Liver (tissue), 7 donors: ENCODE measurements at regions not wholly inside any gene's neighbourhood (a gene's known extent, or its start where the extent isn't known, plus 50 kb on each side); places are given as distances from the start of the nearest gene placed in this dataset.

ENCODE experiments used
- DNase-seq: peaks from one replicate; pipeline ENCODE4 v3.0.0-alpha.2; 2017; ENCODE audit warnings: low spot score
- H3K27ac ChIP-seq, 2 donors: one replicate each; pipeline ENCODE4 v1.7.0; 2013; ENCODE audit warnings: inconsistent platforms in 2 of 2, low read length in 2 of 2, control low read depth in 1 of 2, low read depth in 1 of 2, mild to moderate bottlenecking in 1 of 2
- H3K27me3 ChIP-seq, 4 donors: one replicate each; pipeline versions ENCODE4 v1.6.1 to v1.7.0; 2013; ENCODE audit warnings: low read length in 3 of 4, inconsistent platforms in 1 of 4, mild to moderate bottlenecking in 1 of 4, moderate library complexity in 1 of 4; ENCODE audit not compliant: control insufficient read depth in 4 of 4, insufficient read depth in 4 of 4
- H3K36me3 ChIP-seq, 4 donors: one replicate each; pipeline versions ENCODE4 v1.6.1 to v1.7.0; 2013; ENCODE audit warnings: low read length in 3 of 4, mild to moderate bottlenecking in 3 of 4, low read depth in 1 of 4, moderate library complexity in 1 of 4; ENCODE audit not compliant: control insufficient read depth in 4 of 4, insufficient read depth in 3 of 4
- H3K4me1 ChIP-seq, 4 donors: one replicate each; pipeline versions ENCODE4 v1.6.1 to v1.7.0; 2013; ENCODE audit warnings: low read length in 3 of 4, mild to moderate bottlenecking in 3 of 4, moderate library complexity in 1 of 4; ENCODE audit not compliant: control insufficient read depth in 4 of 4, insufficient read depth in 4 of 4
- H3K4me3 ChIP-seq, 3 donors: one replicate each; pipeline versions ENCODE4 v1.6.1 to v1.7.0; 2013; ENCODE audit warnings: low read length in 3 of 3, control low read depth in 1 of 3, low read depth in 1 of 3, mild to moderate bottlenecking in 1 of 3
- H3K9ac ChIP-seq, 2 donors: one replicate each; pipeline ENCODE4 v1.7.0; 2013; ENCODE audit warnings: low read length in 2 of 2, mild to moderate bottlenecking in 2 of 2, moderate library complexity in 2 of 2, control low read depth in 1 of 2, low read depth in 1 of 2
- H3K9me3 ChIP-seq, 4 donors: one replicate each; pipeline versions ENCODE4 v1.6.1 to v1.7.0; 2013; ENCODE audit warnings: low read length in 3 of 4; ENCODE audit not compliant: control insufficient read depth in 4 of 4
- EGR1 ChIP-seq, 2 donors: IDR thresholded peaks; 2 replicates each; pipeline ENCODE4 v1.6.1; 2016 to 2018; ENCODE audit warnings: antibody characterized with exemption in 2 of 2, low read depth in 2 of 2
- FOXA1 ChIP-seq: IDR thresholded peaks from 2 replicates; pipeline ENCODE4 v1.6.1; 2016; ENCODE audit warnings: antibody characterized with exemption
- FOXA2 ChIP-seq: IDR thresholded peaks from 2 replicates; pipeline ENCODE4 v1.6.1; 2016; ENCODE audit warnings: antibody characterized with exemption
- GABPA ChIP-seq, 2 donors: IDR thresholded peaks in 1 of 2; conservative IDR thresholded peaks in 1 of 2; 2 replicates each; pipeline ENCODE4 v1.6.1; 2016; ENCODE audit warnings: antibody characterized with exemption in 2 of 2, mild to moderate bottlenecking in 1 of 2, moderate library complexity in 1 of 2
- HNF4A ChIP-seq, 2 donors: conservative IDR thresholded peaks; 2 replicates each; pipeline ENCODE4 v1.6.1; 2016; ENCODE audit warnings: antibody characterized with exemption in 2 of 2, mild to moderate bottlenecking in 2 of 2
- HNF4G ChIP-seq: IDR thresholded peaks from 2 replicates; pipeline ENCODE4 v1.6.1; 2016; ENCODE audit warnings: antibody characterized with exemption
- JUND ChIP-seq, 2 donors: IDR thresholded peaks; 2 replicates each; pipeline ENCODE4 v1.6.1; 2016; ENCODE audit warnings: antibody characterized with exemption in 2 of 2
- NR2F2 ChIP-seq: IDR thresholded peaks from 2 replicates; pipeline ENCODE4 v1.6.1; 2016; ENCODE audit warnings: antibody characterized with exemption
- RAD21 ChIP-seq, 2 donors: IDR thresholded peaks; 2 replicates each; pipeline ENCODE4 v1.6.1; 2016; ENCODE audit warnings: antibody characterized with exemption in 2 of 2, mild to moderate bottlenecking in 2 of 2
- RXRA ChIP-seq, 2 donors: IDR thresholded peaks; 2 replicates each; pipeline ENCODE4 v1.6.1; 2017 to 2018; ENCODE audit warnings: antibody characterized with exemption in 2 of 2, mild to moderate bottlenecking in 1 of 2
- SP1 ChIP-seq: IDR thresholded peaks from 2 replicates; pipeline ENCODE4 v1.6.1; 2018; ENCODE audit warnings: antibody characterized with exemption, mild to moderate bottlenecking
- TAF1 ChIP-seq: conservative IDR thresholded peaks from 2 replicates; pipeline ENCODE4 v1.6.1; 2016; ENCODE audit warnings: antibody characterized with exemption, mild to moderate bottlenecking
- YY1 ChIP-seq: IDR thresholded peaks from 2 replicates; pipeline ENCODE4 v1.6.1; 2016; ENCODE audit warnings: antibody characterized with exemption, mild to moderate bottlenecking
- TF ChIP-seq, protein P1 (sequence below): fragments of 150-350 bp; IDR thresholded peaks from 2 replicates; pipeline ENCODE4 v1.5.1; 2017; ENCODE audit warnings: improper control_type of control experiment, low read depth, low read length; ENCODE audit not compliant: missing input control
- TF ChIP-seq, protein P2 (sequence below): IDR thresholded peaks from 2 replicates; pipeline ENCODE4 v1.6.1; 2016; ENCODE audit warnings: antibody characterized with exemption
- TF ChIP-seq, protein P3 (sequence below): IDR thresholded peaks from 2 replicates; pipeline ENCODE4 v1.6.1; 2016; ENCODE audit warnings: antibody characterized with exemption, mild to moderate bottlenecking
- TF ChIP-seq, protein P4 (sequence below): IDR thresholded peaks from 2 replicates; pipeline ENCODE4 v1.6.1; 2016; ENCODE audit warnings: antibody characterized with exemption
- TF ChIP-seq, protein P5 (sequence below): IDR thresholded peaks from 2 replicates; pipeline ENCODE4 v1.6.1; 2016; ENCODE audit warnings: antibody characterized with exemption
- donor health status: healthy.
- donor health status: healthy.
- donor health status: healthy.
- donor health status: healthy.

DNA sequence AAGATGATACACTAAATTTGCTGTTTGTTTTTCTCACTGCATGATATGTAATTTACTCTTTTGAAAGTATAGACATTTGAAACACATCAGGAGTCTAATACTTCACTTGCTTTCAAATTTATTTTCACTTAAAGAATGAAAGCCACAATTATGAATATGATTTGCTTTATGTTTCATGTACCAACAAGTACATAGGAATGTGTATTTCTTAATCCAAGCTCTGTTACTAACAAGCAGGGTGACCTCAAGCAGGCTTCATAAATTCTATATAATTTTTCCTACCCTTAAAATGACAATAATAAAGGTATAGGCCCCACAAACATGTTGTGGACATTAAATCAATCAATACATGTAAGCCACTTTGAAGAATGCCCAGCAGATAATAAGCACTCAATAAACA is 170.2 kb upstream of the P2RY1 start (continued):
- TF ChIP-seq, protein P1, sequence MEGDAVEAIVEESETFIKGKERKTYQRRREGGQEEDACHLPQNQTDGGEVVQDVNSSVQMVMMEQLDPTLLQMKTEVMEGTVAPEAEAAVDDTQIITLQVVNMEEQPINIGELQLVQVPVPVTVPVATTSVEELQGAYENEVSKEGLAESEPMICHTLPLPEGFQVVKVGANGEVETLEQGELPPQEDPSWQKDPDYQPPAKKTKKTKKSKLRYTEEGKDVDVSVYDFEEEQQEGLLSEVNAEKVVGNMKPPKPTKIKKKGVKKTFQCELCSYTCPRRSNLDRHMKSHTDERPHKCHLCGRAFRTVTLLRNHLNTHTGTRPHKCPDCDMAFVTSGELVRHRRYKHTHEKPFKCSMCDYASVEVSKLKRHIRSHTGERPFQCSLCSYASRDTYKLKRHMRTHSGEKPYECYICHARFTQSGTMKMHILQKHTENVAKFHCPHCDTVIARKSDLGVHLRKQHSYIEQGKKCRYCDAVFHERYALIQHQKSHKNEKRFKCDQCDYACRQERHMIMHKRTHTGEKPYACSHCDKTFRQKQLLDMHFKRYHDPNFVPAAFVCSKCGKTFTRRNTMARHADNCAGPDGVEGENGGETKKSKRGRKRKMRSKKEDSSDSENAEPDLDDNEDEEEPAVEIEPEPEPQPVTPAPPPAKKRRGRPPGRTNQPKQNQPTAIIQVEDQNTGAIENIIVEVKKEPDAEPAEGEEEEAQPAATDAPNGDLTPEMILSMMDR = no peak
- TF ChIP-seq TAF1 (no peak), YY1 (no peak)

DNA sequence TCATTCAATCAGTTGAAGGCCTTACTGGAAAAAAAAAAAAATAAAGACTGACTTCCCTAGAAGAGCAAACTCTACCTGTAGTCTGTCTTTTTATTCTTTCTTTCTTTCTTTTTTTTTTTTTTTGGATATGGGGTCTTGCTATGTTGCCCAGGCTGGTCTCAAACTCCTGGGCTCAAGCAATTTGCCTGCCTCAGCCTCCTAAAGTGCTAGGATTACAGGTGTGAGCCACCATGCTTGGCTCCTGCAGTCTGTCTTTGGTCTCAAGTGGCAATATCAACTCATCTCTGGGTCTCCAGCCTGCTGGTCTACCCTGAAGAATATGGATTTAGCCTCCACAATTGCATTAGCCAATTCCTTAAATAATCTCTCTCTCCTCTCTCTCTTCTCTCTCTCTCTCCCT is 167.7 kb upstream of the P2RY1 start:
- DNase-seq = no peak
- Histone ChIP-seq H3K4me3 (no peak overlapping the region), H3K9ac (no peak overlapping the region), H3K4me1 (no peaks in the 10 kb centered on the region), H3K9me3 (peaks cover 0 to 4% (median under 1%) of the 10 kb centered on the region in 4 donors), H3K27ac (no peak overlapping the region), H3K27me3 (no peaks in the 10 kb centered on the region), H3K36me3 (no peaks in the 10 kb centered on the region)
- TF ChIP-seq RAD21 (IDR thresholded peaks at IDR 0.05) (no peak), YY1 (no peak), HNF4G (no peak), FOXA1 (no peak), FOXA2 (no peak), GABPA (IDR thresholded peaks at IDR 0.05 in 1 of 2, conservative IDR thresholded peaks at IDR 0.05 in 1 of 2) (no peak), HNF4A (conservative IDR thresholded peaks at IDR 0.05) (no peak), RXRA (IDR thresholded peaks at IDR 0.05) (no peak), EGR1 (IDR thresholded peaks at IDR 0.05; ENCODE audit: low read depth in 2 of 2) (no peak), TAF1 (no peak), SP1 (no peak), JUND (IDR thresholded peaks at IDR 0.05) (no peak), NR2F2 (no peak)
- TF ChIP-seq, protein P2, sequence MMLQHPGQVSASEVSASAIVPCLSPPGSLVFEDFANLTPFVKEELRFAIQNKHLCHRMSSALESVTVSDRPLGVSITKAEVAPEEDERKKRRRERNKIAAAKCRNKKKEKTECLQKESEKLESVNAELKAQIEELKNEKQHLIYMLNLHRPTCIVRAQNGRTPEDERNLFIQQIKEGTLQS = no peak
- TF ChIP-seq, protein P3, sequence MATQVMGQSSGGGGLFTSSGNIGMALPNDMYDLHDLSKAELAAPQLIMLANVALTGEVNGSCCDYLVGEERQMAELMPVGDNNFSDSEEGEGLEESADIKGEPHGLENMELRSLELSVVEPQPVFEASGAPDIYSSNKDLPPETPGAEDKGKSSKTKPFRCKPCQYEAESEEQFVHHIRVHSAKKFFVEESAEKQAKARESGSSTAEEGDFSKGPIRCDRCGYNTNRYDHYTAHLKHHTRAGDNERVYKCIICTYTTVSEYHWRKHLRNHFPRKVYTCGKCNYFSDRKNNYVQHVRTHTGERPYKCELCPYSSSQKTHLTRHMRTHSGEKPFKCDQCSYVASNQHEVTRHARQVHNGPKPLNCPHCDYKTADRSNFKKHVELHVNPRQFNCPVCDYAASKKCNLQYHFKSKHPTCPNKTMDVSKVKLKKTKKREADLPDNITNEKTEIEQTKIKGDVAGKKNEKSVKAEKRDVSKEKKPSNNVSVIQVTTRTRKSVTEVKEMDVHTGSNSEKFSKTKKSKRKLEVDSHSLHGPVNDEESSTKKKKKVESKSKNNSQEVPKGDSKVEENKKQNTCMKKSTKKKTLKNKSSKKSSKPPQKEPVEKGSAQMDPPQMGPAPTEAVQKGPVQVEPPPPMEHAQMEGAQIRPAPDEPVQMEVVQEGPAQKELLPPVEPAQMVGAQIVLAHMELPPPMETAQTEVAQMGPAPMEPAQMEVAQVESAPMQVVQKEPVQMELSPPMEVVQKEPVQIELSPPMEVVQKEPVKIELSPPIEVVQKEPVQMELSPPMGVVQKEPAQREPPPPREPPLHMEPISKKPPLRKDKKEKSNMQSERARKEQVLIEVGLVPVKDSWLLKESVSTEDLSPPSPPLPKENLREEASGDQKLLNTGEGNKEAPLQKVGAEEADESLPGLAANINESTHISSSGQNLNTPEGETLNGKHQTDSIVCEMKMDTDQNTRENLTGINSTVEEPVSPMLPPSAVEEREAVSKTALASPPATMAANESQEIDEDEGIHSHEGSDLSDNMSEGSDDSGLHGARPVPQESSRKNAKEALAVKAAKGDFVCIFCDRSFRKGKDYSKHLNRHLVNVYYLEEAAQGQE = no peak
- TF ChIP-seq, protein P4, sequence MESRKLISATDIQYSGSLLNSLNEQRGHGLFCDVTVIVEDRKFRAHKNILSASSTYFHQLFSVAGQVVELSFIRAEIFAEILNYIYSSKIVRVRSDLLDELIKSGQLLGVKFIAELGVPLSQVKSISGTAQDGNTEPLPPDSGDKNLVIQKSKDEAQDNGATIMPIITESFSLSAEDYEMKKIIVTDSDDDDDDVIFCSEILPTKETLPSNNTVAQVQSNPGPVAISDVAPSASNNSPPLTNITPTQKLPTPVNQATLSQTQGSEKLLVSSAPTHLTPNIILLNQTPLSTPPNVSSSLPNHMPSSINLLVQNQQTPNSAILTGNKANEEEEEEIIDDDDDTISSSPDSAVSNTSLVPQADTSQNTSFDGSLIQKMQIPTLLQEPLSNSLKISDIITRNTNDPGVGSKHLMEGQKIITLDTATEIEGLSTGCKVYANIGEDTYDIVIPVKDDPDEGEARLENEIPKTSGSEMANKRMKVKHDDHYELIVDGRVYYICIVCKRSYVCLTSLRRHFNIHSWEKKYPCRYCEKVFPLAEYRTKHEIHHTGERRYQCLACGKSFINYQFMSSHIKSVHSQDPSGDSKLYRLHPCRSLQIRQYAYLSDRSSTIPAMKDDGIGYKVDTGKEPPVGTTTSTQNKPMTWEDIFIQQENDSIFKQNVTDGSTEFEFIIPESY = no peak
- TF ChIP-seq, protein P5, sequence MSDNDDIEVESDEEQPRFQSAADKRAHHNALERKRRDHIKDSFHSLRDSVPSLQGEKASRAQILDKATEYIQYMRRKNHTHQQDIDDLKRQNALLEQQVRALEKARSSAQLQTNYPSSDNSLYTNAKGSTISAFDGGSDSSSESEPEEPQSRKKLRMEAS = no peak
- TF ChIP-seq, protein P1 = no peak
